HG02852 (cell line): ENCODE measurements at regions not wholly inside any gene's neighbourhood (a gene's known extent, or its start where the extent isn't known, plus 50 kb on each side); places are given as distances from the start of the nearest gene placed in this dataset.

Source experiments
- ATAC-seq: cut with Tn5 transposase; IDR thresholded peaks from one replicate; pipeline ENCODE4 v1.9.1; 2021; ENCODE audit warnings: mild to moderate bottlenecking, moderate library complexity; ENCODE audit not compliant: unreplicated experiment

- ATAC-seq = no peak
Measured at GRCh38 chr9:99326112-99326916, 104.2 kb downstream of the SEC61B start.

GRCh38 chr9:99326917-99327189 is 104.8 kb downstream of the SEC61B start:
- no peak for ATAC-seq

GRCh38 chr9:99327667-99328066 is 105.6 kb downstream of the SEC61B start:
- ATAC-seq = no peak

- ATAC-seq = no peak
Measured at GRCh38 chr9:99335280-99335679, 113.2 kb downstream of the SEC61B start.

GRCh38 chr9:99336005-99336404 is 113.9 kb downstream of the SEC61B start:
- no peak for ATAC-seq

- ATAC-seq = no peak
Measured at GRCh38 chr9:99336531-99336930, 114.4 kb downstream of the SEC61B start.

- ATAC-seq = no peak
Measured at GRCh38 chr9:99340281-99340680, 118.2 kb downstream of the SEC61B start.

- ATAC-seq = no peak
Measured at GRCh38 chr9:99341686-99342085, 119.6 kb downstream of the SEC61B start.

- no peak for ATAC-seq
Measured at GRCh38 chr9:99345451-99345850, 123.4 kb downstream of the SEC61B start.

- no peak for ATAC-seq
Measured at GRCh38 chr9:99345942-99346341, 123.9 kb downstream of the SEC61B start.

- ATAC-seq = no peak
Measured at GRCh38 chr9:99347568-99347967, 125.5 kb downstream of the SEC61B start.

GRCh38 chr9:99348289-99348688 is 126.2 kb downstream of the SEC61B start:
- no peak for ATAC-seq

GRCh38 chr9:99349870-99350269 is 127.8 kb downstream of the SEC61B start:
- no peak for ATAC-seq

- ATAC-seq = no peak
Measured at GRCh38 chr9:99350461-99350860, 128.4 kb downstream of the SEC61B start.

GRCh38 chr9:99351647-99352046 is 129.6 kb downstream of the SEC61B start:
- no peak for ATAC-seq

- no peak for ATAC-seq
Measured at GRCh38 chr9:99352826-99353225, 130.7 kb downstream of the SEC61B start.

GRCh38 chr9:99353408-99353807 is 131.3 kb downstream of the SEC61B start:
- no peak for ATAC-seq

GRCh38 chr9:99354104-99354503 is 132.0 kb downstream of the SEC61B start:
- ATAC-seq = no peak

GRCh38 chr9:99356512-99356971 is 134.5 kb downstream of the SEC61B start:
- ATAC-seq = no peak

GRCh38 chr9:99357575-99357974 is 135.5 kb downstream of the SEC61B start:
- no peak for ATAC-seq

- no peak for ATAC-seq
Measured at GRCh38 chr9:99358668-99359067, 136.6 kb downstream of the SEC61B start.

GRCh38 chr9:99359336-99359735 is 137.3 kb downstream of the SEC61B start:
- no peak for ATAC-seq

GRCh38 chr9:99360026-99360425 is 137.9 kb downstream of the SEC61B start:
- ATAC-seq = no peak
